CD4-positive, alpha-beta T cell (primary cell): ENCODE measurements at regions not wholly inside any gene's neighbourhood (a gene's known extent, or its start where the extent isn't known, plus 50 kb on each side); places are given as distances from the start of the nearest gene placed in this dataset.

Source experiments
- ATAC-seq: fragments of 200-7000 bp; cut with Tn5 transposase; one replicate; pipeline ENCODE4 v1.10.0; 2022; ENCODE audit warnings: mild to moderate bottlenecking; ENCODE audit not compliant: poor library complexity
- CTCF ChIA-PET: fragments of 350-600 bp; sonication (Branson Sonifier 250); formaldehyde crosslinking; loops from one replicate; lab custom pipeline; 2021; ENCODE audit warnings: antibody characterized with exemption, inconsistent platforms; lab: Charles Lee
- POLR2A ChIA-PET: fragments of 350-600 bp; sonication (Branson Sonifier 250); formaldehyde crosslinking; loops from one replicate; lab custom pipeline; 2021; ENCODE audit warnings: antibody characterized with exemption, inconsistent platforms; lab: Charles Lee
- DNase-seq, 14 experiments: peaks; one replicate each; pipeline ENCODE4 v3.0.0-alpha.2; 2013 to 2020; ENCODE audit warnings: mixed read lengths in 2 of 14
- H3K27ac ChIP-seq, 2 donors: one replicate each; pipeline versions ENCODE4 v1.5.1 to v1.7.0; 2013; ENCODE audit warnings: low read length in 2 of 2, low read depth in 1 of 2, mild to moderate bottlenecking in 1 of 2
- H3K27me3 ChIP-seq, 2 experiments: 1 replicate in 1 of 2; 2 replicates in 1 of 2; pipeline versions ENCODE4 v1.6.1 to v1.7.0; 2013; ENCODE audit warnings: low read length in 2 of 2, control low read depth in 1 of 2, mild to moderate bottlenecking in 1 of 2, moderate library complexity in 1 of 2; ENCODE audit not compliant: insufficient read depth in 2 of 2, control insufficient read depth in 1 of 2
- H3K36me3 ChIP-seq: one replicate; pipeline ENCODE4 v1.6.1; 2013; ENCODE audit warnings: low read length, control low read depth; ENCODE audit not compliant: insufficient read depth
- H3K4me1 ChIP-seq: one replicate; pipeline ENCODE4 v1.6.1; 2013; ENCODE audit warnings: low read length, control low read depth; ENCODE audit not compliant: insufficient read depth
- H3K4me3 ChIP-seq: one replicate; pipeline ENCODE4 v1.5.1; 2013; ENCODE audit warnings: mild to moderate bottlenecking, low read length, moderate library complexity
- H3K9me3 ChIP-seq, 2 experiments: 1 replicate in 1 of 2; 2 replicates in 1 of 2; pipeline versions ENCODE4 v1.6.1 to v1.7.0; 2013; ENCODE audit warnings: low read length in 2 of 2, mild to moderate bottlenecking in 2 of 2, control low read depth in 1 of 2, moderate library complexity in 1 of 2; ENCODE audit not compliant: control insufficient read depth in 1 of 2, insufficient read depth in 1 of 2
- H3K27ac Mint-ChIP-seq: one replicate; pipeline ENCODE4 v1.8.0; 2020; ENCODE audit warnings: mixed read lengths
- H3K27me3 Mint-ChIP-seq: one replicate; pipeline ENCODE4 v1.8.0; 2021; ENCODE audit warnings: mixed read lengths
- H3K36me3 Mint-ChIP-seq: one replicate; pipeline ENCODE4 v1.8.0; 2021; ENCODE audit warnings: low read depth, mixed read lengths
- H3K4me1 Mint-ChIP-seq: one replicate; pipeline ENCODE4 v1.8.0; 2021; ENCODE audit warnings: low read depth, mixed read lengths
- H3K4me3 Mint-ChIP-seq: one replicate; pipeline ENCODE4 v1.8.0; 2020; ENCODE audit warnings: mild to moderate bottlenecking, mixed read lengths
- H3K9me3 Mint-ChIP-seq: one replicate; pipeline ENCODE4 v1.8.0; 2020; ENCODE audit warnings: mixed read lengths
- intact Hi-C, 2 experiments: fragments of 100-400 bp; cut with DNase I in 1 of 2; cut with micrococcal nuclease in 1 of 2; formaldehyde crosslinking; loops; one replicate each; pipeline versions ENCODE4 v1.15.1 to v1.9.0; 2023 to 2025; cut with DNase I, micrococcal nuclease
- TF ChIP-seq, protein P1 (sequence below): fragments of 200-600 bp; IDR thresholded peaks from one replicate; pipeline ENCODE4 v1.8.0; 2022; ENCODE audit warnings: antibody characterized with exemption, mild to moderate bottlenecking

GRCh38 chr10:91355998-91356397, 54.1 kb upstream of the HECTD2 start:
- H3K4me1 ChIP-seq: no peaks in the 10 kb centered on the region
- peaks cover 5 to 14% of the 10 kb centered on the region in 2 experiments for H3K27me3 ChIP-seq
- intact Hi-C loops: no loop called here
- no peaks in the 10 kb centered on the region for H3K9me3 ChIP-seq
- no peaks in the 10 kb centered on the region for H3K36me3 Mint-ChIP-seq
- no peaks in the 10 kb centered on the region for H3K9me3 Mint-ChIP-seq
- DNase-seq (no peak), ATAC-seq (no peak)
- peaks cover 39% of the 10 kb centered on the region for H3K27me3 Mint-ChIP-seq
- ChIA-PET POLR2A (no interaction called here), CTCF (no interaction called here)
- no peak overlapping the region for H3K27ac Mint-ChIP-seq
- TF ChIP-seq, protein P1, sequence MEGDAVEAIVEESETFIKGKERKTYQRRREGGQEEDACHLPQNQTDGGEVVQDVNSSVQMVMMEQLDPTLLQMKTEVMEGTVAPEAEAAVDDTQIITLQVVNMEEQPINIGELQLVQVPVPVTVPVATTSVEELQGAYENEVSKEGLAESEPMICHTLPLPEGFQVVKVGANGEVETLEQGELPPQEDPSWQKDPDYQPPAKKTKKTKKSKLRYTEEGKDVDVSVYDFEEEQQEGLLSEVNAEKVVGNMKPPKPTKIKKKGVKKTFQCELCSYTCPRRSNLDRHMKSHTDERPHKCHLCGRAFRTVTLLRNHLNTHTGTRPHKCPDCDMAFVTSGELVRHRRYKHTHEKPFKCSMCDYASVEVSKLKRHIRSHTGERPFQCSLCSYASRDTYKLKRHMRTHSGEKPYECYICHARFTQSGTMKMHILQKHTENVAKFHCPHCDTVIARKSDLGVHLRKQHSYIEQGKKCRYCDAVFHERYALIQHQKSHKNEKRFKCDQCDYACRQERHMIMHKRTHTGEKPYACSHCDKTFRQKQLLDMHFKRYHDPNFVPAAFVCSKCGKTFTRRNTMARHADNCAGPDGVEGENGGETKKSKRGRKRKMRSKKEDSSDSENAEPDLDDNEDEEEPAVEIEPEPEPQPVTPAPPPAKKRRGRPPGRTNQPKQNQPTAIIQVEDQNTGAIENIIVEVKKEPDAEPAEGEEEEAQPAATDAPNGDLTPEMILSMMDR: no peak
- no peak overlapping the region for H3K27ac ChIP-seq
- no peak overlapping the region for H3K4me3 ChIP-seq
- no peaks in the 10 kb centered on the region for H3K36me3 ChIP-seq
- H3K4me3 Mint-ChIP-seq: no peak overlapping the region
- no peaks in the 10 kb centered on the region for H3K4me1 Mint-ChIP-seq

DNA sequence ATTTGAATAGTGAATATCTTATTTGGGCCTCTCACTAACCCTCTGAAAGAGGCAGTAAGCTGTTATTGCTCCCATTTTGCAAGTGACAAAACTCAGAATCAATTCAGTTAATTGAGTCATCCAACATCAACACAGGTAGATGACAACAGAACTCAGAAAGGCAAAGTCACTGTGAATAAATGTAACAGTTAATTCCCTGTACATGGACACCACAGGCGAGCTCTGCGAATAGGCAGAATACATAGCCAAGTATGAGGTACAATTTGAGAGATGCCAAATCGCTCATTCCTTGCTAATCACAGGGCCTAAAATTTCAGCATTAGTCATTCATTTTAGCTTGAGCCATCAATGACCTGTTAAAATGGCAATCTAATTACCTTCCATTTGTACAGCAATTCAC, 52.6 kb upstream of the HECTD2 start:
- Mint-ChIP-seq H3K27me3 (peaks cover 54% of the 10 kb centered on the region), H3K36me3 (no peaks in the 10 kb centered on the region), H3K4me3 (no peak overlapping the region), H3K4me1 (no peaks in the 10 kb centered on the region), H3K9me3 (no peaks in the 10 kb centered on the region), H3K27ac (no peak overlapping the region)
- no peak overlapping the region for H3K4me3 ChIP-seq
- no peak for DNase-seq
- intact Hi-C loops: no loop called here
- ChIA-PET CTCF (no interaction called here), POLR2A (interaction anchor here (0.6 kb wide), 1 partner anchor 11 kb away, joined by 3 read pairs; no protein-coding TSS in a partner anchor)
- H3K4me1 ChIP-seq: no peaks in the 10 kb centered on the region
- H3K27ac ChIP-seq: no peak overlapping the region
- TF ChIP-seq, protein P1: no peak
- H3K9me3 ChIP-seq: no peaks in the 10 kb centered on the region
- no peaks in the 10 kb centered on the region for H3K36me3 ChIP-seq
- peaks cover 5 to 14% of the 10 kb centered on the region in 2 experiments for H3K27me3 ChIP-seq
- ATAC-seq: no peak
